ENCODE measurements at regions not wholly inside any gene's neighbourhood (a gene's known extent, or its start where the extent isn't known, plus 50 kb on each side); places are given as distances from the start of the nearest gene placed in this dataset.

DNA sequence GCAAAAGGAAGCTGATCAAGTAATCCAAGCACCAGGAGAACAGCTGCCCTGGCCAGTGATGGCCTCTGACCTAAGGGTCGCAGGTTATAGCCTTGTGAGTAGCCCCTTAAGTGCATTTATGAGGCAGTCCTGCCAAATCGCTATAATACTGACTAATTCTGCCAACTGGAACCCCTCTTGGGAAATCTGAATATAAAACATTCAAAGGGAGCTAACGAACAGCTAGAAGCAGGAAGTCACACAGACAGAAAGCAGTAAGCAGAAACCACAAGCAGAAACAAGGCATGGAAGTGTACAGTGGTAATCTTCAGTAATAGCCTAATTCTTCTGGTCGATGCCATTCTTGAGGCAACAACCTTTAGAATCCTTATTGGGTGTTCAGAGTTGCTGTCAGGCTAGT lies 521.3 kb downstream of the METTL4 start:
- Histone ChIP-seq H3K4me3 (ENCODE audit: low read depth in 1 of 2, low read length in 1 of 2) (no peak overlapping the region), H3K4me1 (ENCODE audit: control insufficient read depth in 1 of 2, insufficient read depth in 1 of 2, low read depth in 1 of 2, low read length in 1 of 2) (peaks cover 8 to 12% of the 10 kb centered on the region in 2 experiments), H3K36me3 (no peaks in the 10 kb centered on the region), H3K27ac (no peak overlapping the region), H3K9me3 (no peaks in the 10 kb centered on the region), H3K27me3 (no peaks in the 10 kb centered on the region)
- no peak for TF ChIP-seq CTCF (IDR thresholded peaks at IDR 0.05)

- no peaks in the 10 kb centered on the region for H3K9me3 ChIP-seq
- TF ChIP-seq CTCF (IDR thresholded peaks at IDR 0.05): no peak
- no peaks in the 10 kb centered on the region for H3K27me3 ChIP-seq
- H3K4me3 ChIP-seq (ENCODE audit: low read depth in 1 of 2, low read length in 1 of 2): no peak overlapping the region
- H3K27ac ChIP-seq: no peak overlapping the region
- no peaks in the 10 kb centered on the region for H3K36me3 ChIP-seq
- H3K4me1 ChIP-seq (ENCODE audit: control insufficient read depth in 1 of 2, insufficient read depth in 1 of 2, low read depth in 1 of 2, low read length in 1 of 2): peaks cover 8 to 12% of the 10 kb centered on the region in 2 experiments
Measured at GRCh38 chr18:2050702-2051201, 520.6 kb downstream of the METTL4 start.

DNA sequence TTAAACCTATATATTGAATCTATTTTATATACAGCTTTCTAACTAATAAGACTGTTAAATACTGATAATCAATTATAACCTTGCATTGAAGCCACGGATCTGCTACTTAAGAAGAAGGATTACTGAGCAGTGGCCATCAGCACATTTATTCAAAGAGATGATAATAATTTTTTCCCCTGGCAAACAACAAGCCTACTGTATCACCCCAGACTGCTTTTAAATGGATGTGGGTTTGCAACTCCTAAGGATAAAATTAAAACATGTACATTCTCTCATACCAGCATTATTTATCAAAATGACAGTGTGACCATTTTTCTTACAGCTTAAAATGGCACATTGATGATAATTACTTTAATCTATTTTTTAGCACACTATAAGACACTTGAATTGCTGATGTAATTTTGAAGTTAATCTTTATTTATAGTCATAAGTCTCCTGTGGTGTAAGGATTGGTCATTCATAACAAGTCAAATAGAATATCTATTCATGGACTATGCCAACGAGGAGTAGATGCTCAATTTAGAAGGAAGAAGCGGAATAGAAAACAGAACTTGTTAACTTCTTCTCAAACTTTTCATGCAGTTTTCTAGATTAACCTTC lies 517.7 kb downstream of the METTL4 start:
- no peaks in the 10 kb centered on the region for H3K9me3 ChIP-seq
- no peak overlapping the region for H3K4me3 ChIP-seq (ENCODE audit: low read depth in 1 of 2, low read length in 1 of 2)
- no peak overlapping the region for H3K27ac ChIP-seq
- no peaks in the 10 kb centered on the region for H3K36me3 ChIP-seq
- no peaks in the 10 kb centered on the region for H3K27me3 ChIP-seq
- TF ChIP-seq CTCF (IDR thresholded peaks at IDR 0.05): no peak
- peaks cover 8 to 12% of the 10 kb centered on the region in 2 experiments for H3K4me1 ChIP-seq (ENCODE audit: control insufficient read depth in 1 of 2, insufficient read depth in 1 of 2, low read depth in 1 of 2, low read length in 1 of 2)

GRCh38 chr18:2059336-2059735 lies 512.0 kb downstream of the METTL4 start:
- Histone ChIP-seq H3K27me3 (no peaks in the 10 kb centered on the region), H3K4me1 (ENCODE audit: control insufficient read depth in 1 of 2, insufficient read depth in 1 of 2, low read depth in 1 of 2, low read length in 1 of 2) (no peaks in the 10 kb centered on the region), H3K36me3 (no peaks in the 10 kb centered on the region), H3K4me3 (ENCODE audit: low read depth in 1 of 2, low read length in 1 of 2) (no peak overlapping the region), H3K9me3 (no peaks in the 10 kb centered on the region), H3K27ac (no peak overlapping the region)
- no peak for TF ChIP-seq CTCF (IDR thresholded peaks at IDR 0.05)

DNA sequence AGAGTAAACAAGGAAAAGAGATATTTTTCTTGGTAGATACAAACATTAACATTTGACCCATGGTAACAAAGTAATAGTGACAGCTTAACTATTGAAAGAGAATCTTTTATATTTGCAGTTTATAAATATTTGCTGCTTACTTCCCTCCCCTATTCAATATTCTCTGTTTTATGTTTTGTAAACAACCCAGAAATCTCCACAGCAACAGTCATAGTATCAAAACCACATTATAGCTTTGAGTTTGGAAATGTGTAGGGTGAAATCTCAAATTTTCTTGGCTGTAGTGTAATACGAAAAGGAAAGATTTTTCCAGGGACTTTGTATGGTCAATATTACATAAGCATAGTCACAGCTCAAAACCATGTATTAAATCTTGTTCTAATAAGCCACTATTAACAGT lies 511.2 kb downstream of the METTL4 start:
- H3K27me3 ChIP-seq: no peaks in the 10 kb centered on the region
- no peak overlapping the region for H3K4me3 ChIP-seq (ENCODE audit: low read depth in 1 of 2, low read length in 1 of 2)
- no peaks in the 10 kb centered on the region for H3K4me1 ChIP-seq (ENCODE audit: control insufficient read depth in 1 of 2, insufficient read depth in 1 of 2, low read depth in 1 of 2, low read length in 1 of 2)
- no peaks in the 10 kb centered on the region for H3K9me3 ChIP-seq
- no peak for TF ChIP-seq CTCF (IDR thresholded peaks at IDR 0.05)
- H3K36me3 ChIP-seq: no peaks in the 10 kb centered on the region
- H3K27ac ChIP-seq: no peak overlapping the region
